Skeletal muscle tissue (tissue), 3 donors: ENCODE measurements at regions not wholly inside any gene's neighbourhood (a gene's known extent, or its start where the extent isn't known, plus 50 kb on each side); places are given as distances from the start of the nearest gene placed in this dataset.

ENCODE experiments used
- H3K27ac ChIP-seq: one replicate; pipeline ENCODE4 v1.7.0; 2013; ENCODE audit warnings: mild to moderate bottlenecking, low read depth, low read length, inconsistent platforms
- H3K27me3 ChIP-seq, 3 donors: one replicate each; pipeline ENCODE4 v1.7.0; 2013; ENCODE audit warnings: low read length in 3 of 3; ENCODE audit not compliant: control insufficient read depth in 3 of 3, insufficient read depth in 3 of 3
- H3K36me3 ChIP-seq, 3 donors: one replicate each; pipeline ENCODE4 v1.7.0; 2013; ENCODE audit warnings: low read length in 3 of 3; ENCODE audit not compliant: control insufficient read depth in 3 of 3, insufficient read depth in 3 of 3
- H3K4me1 ChIP-seq, 3 donors: one replicate each; pipeline ENCODE4 v1.7.0; 2013; ENCODE audit warnings: low read length in 3 of 3, mild to moderate bottlenecking in 3 of 3; ENCODE audit not compliant: control insufficient read depth in 3 of 3, insufficient read depth in 3 of 3
- H3K4me3 ChIP-seq, 3 donors: one replicate each; pipeline ENCODE4 v1.7.0; 2013; ENCODE audit warnings: low read length in 3 of 3
- H3K9ac ChIP-seq, 3 donors: one replicate each; pipeline ENCODE4 v1.7.0; 2013; ENCODE audit warnings: low read length in 3 of 3, mild to moderate bottlenecking in 3 of 3, moderate library complexity in 2 of 3, low read depth in 1 of 3
- H3K9me3 ChIP-seq, 3 donors: one replicate each; pipeline ENCODE4 v1.7.0; 2013; ENCODE audit warnings: low read length in 3 of 3; ENCODE audit not compliant: control insufficient read depth in 3 of 3
- donor health status: Osteomylitis.

DNA sequence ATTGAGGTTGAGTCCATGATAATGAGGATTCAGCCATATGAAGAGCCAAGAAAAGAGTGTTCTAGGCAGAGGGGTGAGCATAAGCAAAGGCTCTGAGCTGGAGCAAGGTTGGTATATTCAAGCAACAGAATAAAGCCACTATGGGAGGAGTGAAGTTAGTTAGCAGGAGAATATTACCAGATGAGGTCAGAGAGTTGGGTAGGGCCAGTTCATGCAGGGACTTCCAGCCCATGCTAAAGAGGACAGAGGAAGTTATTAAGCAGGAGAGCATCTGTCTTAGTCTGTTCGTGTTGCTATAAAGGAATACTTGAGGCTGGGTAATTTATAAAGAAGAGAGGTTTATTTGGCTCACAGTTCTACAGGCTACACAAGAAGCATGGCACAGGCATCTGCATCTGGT, 57.1 kb upstream of the ATG10 start:
- H3K36me3 ChIP-seq: no peaks in the 10 kb centered on the region
- H3K4me1 ChIP-seq: no peaks in the 10 kb centered on the region
- H3K4me3 ChIP-seq: no peak overlapping the region
- no peak overlapping the region for H3K9ac ChIP-seq
- H3K27me3 ChIP-seq: no peaks in the 10 kb centered on the region
- H3K9me3 ChIP-seq: no peaks in the 10 kb centered on the region
- no peak overlapping the region for H3K27ac ChIP-seq

DNA sequence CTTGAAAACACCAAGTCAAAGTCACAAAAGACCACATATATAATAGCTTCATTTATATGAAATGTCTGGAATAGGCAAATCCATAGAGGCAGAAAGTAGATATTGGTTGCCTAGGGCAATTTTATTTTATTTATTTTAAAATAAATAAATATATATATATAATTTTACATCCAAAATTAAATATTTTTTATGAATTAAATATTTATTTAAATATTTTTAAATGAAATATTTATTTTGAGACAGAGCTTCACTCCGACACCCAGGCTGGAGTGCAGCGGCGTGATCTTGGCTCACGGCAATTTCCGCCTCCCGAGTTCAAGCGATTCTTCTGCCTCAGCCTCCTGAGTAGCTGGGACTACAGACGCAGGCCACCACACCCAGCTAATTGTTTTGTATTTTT, 58.9 kb upstream of the ATG10 start:
- Histone ChIP-seq H3K27me3 (no peaks in the 10 kb centered on the region), H3K36me3 (no peaks in the 10 kb centered on the region), H3K4me3 (no peak overlapping the region), H3K4me1 (peaks cover 0 to 2% (median 0%) of the 10 kb centered on the region in 3 donors), H3K9ac (no peak overlapping the region), H3K9me3 (no peaks in the 10 kb centered on the region), H3K27ac (no peak overlapping the region)

DNA sequence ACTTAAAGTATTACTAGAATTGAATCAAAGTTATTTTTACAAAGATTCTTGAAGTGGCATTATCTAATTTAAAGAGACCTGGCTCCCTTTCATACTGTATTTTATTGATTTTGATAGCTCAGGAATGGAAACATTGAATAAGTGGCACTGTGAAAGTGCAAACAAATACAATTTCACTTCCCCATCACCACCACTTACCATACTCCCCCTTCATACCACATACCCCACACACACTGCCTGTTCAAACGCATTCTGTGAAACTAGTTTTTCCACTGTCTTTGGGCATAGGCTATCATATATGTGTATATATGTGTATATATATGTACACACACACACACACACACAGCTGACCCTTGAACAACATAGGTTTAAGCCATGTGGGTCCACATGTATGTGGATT, 62.1 kb upstream of the ATG10 start:
- no peak overlapping the region for H3K9ac ChIP-seq
- no peaks in the 10 kb centered on the region for H3K9me3 ChIP-seq
- H3K4me1 ChIP-seq: peaks cover 0 to 2% (median 0%) of the 10 kb centered on the region in 3 donors
- H3K27me3 ChIP-seq: no peaks in the 10 kb centered on the region
- no peak overlapping the region for H3K27ac ChIP-seq
- H3K36me3 ChIP-seq: no peaks in the 10 kb centered on the region
- no peak overlapping the region for H3K4me3 ChIP-seq

DNA sequence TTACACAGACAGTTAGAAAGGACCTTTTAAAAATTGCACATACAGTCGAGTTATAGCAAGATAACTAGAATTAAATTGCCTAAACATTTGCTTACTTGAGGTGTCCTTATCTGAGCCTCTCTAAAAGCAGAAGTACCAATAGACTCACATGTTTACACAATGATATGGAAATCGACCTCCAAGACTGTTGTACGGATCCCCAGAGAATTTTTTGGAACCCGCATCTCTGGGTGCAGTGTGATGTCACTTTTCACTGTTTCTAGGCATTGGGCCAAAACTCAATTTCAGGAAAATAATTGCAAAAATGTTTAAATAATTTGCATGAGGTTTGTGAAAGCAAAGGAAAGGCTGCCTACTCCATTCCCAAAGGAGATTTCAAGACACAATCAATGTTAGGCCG, 63.1 kb upstream of the ATG10 start:
- Histone ChIP-seq H3K27ac (no peak overlapping the region), H3K27me3 (no peaks in the 10 kb centered on the region), H3K36me3 (no peaks in the 10 kb centered on the region), H3K4me1 (peaks cover 0 to 2% (median 0%) of the 10 kb centered on the region in 3 donors), H3K9me3 (no peaks in the 10 kb centered on the region), H3K4me3 (no peak overlapping the region), H3K9ac (no peak overlapping the region)

DNA sequence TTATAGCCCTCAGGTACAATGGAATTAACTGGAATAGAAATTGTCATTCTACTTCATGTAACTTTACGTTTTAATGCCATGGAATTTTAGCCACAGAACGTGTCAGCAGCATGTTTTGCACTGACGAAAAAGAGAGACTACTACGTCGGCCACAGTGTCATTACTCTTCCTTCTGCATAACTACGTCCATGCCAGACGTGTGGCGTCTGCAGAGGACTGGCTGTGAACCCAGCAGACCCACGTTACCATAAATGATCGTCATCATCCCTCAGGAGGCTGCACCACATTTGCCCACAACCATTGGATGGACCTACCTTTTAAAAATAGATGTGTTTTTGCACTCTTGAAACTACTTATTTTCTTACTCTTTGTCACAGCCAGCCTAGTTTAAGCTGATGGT, 63.8 kb upstream of the ATG10 start:
- Histone ChIP-seq H3K36me3 (no peaks in the 10 kb centered on the region), H3K4me3 (no peak overlapping the region), H3K4me1 (peaks cover 0 to 2% (median 0%) of the 10 kb centered on the region in 3 donors), H3K9me3 (no peaks in the 10 kb centered on the region), H3K9ac (no peak overlapping the region), H3K27me3 (no peaks in the 10 kb centered on the region), H3K27ac (no peak overlapping the region)

DNA sequence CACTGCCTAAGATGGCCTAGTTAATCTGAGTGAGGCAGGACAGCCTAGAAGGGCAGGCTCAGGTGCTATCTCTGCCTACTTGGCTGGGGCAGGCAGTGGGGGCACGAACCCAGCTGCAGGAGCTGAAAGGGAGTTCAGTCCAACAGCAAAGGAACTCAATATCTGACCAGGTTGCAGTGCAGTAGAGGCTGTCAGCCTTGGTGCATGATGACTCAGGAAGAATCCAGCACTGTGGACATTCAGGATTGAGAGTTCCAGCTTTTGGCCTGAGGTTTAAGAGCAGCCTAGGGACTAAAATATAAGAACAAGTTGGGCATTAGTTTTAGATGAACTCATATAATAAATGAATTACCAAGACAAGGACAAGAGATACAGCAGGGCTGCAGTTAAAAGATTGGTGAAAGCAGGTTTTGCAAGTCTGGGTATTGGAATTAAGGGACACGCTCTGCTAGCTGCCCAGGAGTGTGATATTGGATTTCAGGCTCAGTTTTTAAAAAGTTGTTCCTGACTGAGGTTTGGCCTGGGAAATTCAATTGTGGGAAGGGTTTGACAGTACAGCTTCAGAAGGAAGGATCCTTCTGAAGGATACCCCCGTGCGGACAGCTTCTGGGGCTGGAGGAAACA, 64.7 kb upstream of the ATG10 start:
- H3K27me3 ChIP-seq: no peaks in the 10 kb centered on the region
- no peaks in the 10 kb centered on the region for H3K9me3 ChIP-seq

DNA sequence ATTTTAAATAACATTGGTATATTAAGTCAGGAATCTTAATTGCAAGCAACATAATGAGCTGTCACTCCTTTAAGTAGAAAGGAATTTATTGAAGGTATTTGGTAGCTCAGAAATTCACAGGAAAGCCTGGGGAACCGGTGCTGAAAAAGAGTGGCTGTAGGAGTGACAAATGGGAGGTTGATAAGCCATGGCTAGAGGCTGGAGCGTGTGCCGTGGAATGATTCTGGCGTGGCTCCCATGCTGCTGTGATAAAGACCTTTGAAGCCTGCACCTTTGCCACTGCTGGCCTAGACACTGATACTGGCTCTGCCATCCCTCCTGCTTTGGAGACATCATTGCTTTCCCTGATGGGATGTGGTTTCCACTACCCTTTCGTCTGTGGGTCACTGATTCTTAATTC, 65.7 kb upstream of the ATG10 start:
- Histone ChIP-seq H3K4me1 (peaks cover 0 to 2% (median 0%) of the 10 kb centered on the region in 3 donors), H3K27me3 (no peaks in the 10 kb centered on the region), H3K9me3 (no peaks in the 10 kb centered on the region), H3K4me3 (no peak overlapping the region), H3K9ac (no peak overlapping the region), H3K27ac (no peak overlapping the region), H3K36me3 (no peaks in the 10 kb centered on the region)

More for the DNA sequence above, 64.7 kb upstream of the ATG10 start:
- H3K4me3 ChIP-seq: no peak overlapping the region
- H3K4me1 ChIP-seq: peaks cover 0 to 2% (median 0%) of the 10 kb centered on the region in 3 donors
- H3K9ac ChIP-seq: no peak overlapping the region
- H3K36me3 ChIP-seq: no peaks in the 10 kb centered on the region
- no peak overlapping the region for H3K27ac ChIP-seq

DNA sequence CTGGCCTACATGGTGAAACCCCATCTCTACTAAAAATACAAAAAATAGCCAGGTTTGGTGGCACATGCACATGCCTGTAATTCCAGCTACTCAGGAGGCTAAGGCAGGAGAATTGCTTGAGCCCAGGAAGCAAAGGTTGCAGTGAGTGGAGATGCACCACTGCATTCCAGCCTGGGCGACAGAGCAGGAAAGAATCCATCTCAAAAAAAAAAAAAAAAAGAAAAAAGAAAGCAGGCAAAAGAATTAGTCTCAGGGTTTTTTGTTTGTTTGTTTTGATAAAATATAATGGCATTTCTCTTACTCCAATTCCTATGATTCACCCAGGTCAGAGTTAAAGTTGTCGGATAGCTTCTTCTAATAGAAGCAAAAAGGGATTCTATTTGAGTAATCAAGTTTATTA, 67.0 kb upstream of the ATG10 start:
- Histone ChIP-seq H3K9ac (no peak overlapping the region), H3K27ac (no peak overlapping the region), H3K9me3 (no peaks in the 10 kb centered on the region), H3K4me3 (no peak overlapping the region), H3K36me3 (no peaks in the 10 kb centered on the region), H3K27me3 (no peaks in the 10 kb centered on the region), H3K4me1 (peaks cover 0 to 2% (median 0%) of the 10 kb centered on the region in 3 donors)

DNA sequence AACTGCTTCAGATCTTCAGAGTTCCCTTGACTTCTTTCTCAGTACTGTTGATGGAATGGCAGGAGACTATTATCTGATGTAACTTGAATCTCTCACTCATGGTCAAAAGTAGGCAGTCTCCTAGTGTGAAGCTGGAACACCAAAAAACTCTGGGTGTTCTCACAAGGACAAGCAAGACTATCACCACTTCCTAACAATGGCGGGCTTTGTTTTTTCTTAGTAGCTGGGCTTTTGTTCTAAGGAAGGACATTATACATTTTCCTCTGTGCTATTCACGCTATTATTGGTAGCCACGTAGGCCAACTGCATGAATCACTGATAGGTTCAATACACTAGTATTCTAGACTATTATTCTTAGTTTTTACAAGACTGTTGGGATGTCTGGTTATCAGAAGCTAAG, 67.7 kb upstream of the ATG10 start:
- Histone ChIP-seq H3K27me3 (no peaks in the 10 kb centered on the region), H3K9me3 (no peaks in the 10 kb centered on the region), H3K27ac (no peak overlapping the region), H3K9ac (no peak overlapping the region), H3K4me1 (peaks cover 0 to 2% (median 0%) of the 10 kb centered on the region in 3 donors), H3K36me3 (no peaks in the 10 kb centered on the region), H3K4me3 (no peak overlapping the region)

DNA sequence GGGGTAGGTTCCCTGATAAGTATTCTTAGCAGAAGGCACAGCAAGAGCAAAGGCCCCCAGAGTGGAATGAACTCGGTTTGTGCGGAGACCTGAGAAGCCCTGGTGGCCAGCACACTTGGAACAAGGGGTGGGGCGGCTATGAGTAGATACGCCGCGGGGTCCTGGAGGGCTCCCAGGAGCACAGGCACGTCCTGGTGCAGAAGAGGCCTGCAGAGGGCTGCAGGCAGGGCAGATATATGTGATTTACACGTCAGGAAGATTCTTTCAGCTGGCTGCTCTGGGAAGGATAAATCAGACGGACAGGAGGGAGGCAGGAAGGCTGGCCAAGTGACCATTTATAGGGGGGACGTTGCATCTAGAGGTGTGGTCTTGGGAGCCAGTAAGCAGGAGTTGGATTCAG, 70.2 kb upstream of the ATG10 start:
- Histone ChIP-seq H3K4me1 (no peaks in the 10 kb centered on the region), H3K4me3 (no peak overlapping the region), H3K27me3 (no peaks in the 10 kb centered on the region), H3K9ac (no peak overlapping the region), H3K36me3 (no peaks in the 10 kb centered on the region), H3K27ac (no peak overlapping the region), H3K9me3 (no peaks in the 10 kb centered on the region)
